ENCODE measurements at regions not wholly inside any gene's neighbourhood (a gene's known extent, or its start where the extent isn't known, plus 50 kb on each side); places are given as distances from the start of the nearest gene placed in this dataset.
"Not testable (repeated sequence)": the region's sequence is repeated elsewhere in the genome, so short reads cannot be mapped to it uniquely, and the experiment has no call there.

DNA sequence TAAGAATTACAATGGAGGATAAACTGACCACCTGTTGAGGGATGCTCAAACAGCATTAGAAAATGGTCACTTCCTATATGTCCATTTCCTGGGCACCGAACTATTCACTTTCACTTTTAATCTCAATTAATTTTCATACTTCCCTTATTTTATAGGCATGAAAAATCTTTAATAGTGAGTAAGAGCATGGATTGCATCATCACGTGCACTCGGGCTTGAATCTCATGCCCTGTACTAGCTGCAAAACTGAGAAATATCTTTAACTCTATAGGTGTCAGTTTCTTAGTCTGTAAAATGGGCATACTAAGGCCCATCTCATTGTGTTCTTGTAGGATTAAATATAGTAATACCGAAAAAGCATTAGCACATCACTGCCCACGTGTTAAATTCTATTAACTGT lies 183.9 kb upstream of the FIGN start:
- no peak for DNase-seq

- DNase-seq: not testable (repeated sequence)
Measured at GRCh38 chr2:163914486-163914885, 178.7 kb upstream of the FIGN start.

- not testable (repeated sequence) for DNase-seq
Measured at GRCh38 chr2:163913532-163913944, 177.7 kb upstream of the FIGN start.

GRCh38 chr2:163909411-163910080 lies 173.7 kb upstream of the FIGN start:
- no peak for DNase-seq

DNA sequence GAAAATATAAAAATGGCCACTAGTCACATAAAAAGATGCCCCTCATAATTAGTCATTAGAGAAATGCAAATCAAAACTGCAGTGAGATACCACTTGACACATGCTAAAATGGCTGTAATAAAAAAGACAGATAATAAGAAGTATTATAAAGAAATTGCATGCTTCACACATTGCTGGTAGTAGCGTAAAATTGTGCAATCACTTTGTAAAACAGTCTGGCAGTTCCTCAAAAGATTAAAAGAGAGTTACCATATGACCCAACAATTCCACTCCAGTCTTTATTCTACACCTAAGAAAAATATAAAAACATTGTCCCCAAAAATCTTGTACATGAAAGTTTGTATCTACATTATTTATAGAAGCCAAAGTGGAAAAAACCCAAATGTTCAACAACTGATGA lies 170.6 kb upstream of the FIGN start:
- no peak for DNase-seq

GRCh38 chr2:163897799-163898198 lies 162.0 kb upstream of the FIGN start:
- DNase-seq: no peak

DNA sequence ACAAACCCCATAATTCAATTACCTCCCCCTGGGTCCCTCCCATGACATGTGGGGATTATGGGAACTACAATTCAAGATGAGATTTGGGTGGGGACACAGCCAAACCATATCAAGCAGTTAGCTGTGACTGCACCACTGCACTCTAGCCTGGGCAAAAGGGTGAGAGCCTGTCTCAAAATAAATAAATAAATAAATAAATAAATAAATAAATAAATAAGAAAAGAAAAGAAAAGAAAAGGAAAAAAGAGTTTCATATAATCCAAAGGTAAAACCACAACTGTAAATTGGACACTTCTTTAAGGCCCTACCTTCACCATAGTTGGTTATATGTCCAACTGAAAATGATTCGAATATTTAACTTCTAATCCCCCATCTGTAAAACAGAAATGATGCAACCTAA lies 157.6 kb upstream of the FIGN start:
- not testable (repeated sequence) for DNase-seq

DNA sequence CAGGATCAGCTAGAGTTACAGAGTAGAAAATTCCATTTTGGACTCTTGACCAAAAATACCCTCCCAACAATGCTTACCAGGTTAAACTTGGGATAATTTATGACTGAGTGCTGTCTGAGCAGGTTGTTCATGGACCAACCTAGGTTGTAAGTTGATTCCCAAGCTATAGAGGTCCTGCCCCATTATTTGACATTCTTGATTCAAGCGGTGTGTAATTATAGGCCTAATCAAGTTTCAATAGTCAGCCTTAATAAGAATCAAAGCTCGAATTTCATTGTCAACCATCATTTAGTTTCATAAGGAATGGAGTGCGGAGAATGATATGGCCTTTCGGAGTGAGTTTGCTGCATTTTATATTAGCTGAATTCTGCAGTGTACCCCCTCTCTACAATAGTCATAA lies 152.8 kb upstream of the FIGN start:
- no peak for DNase-seq

DNA sequence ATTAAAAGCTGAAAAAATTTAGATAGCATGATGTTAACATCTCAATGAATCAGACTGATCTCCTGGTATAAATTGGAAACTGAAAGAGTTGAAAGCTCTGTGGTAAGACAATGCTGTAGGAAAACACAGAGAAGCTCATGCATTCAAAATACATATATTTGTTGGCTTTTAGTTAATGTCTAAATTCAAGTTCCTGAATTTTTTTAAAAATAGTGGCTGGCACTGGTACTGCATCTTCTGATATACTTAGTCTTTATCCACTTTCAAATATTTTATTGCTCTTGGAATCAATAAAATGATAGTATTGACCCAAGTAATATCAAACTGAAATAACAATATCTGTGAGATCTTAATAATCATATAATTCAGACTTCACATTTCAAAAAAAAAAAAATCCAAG lies 151.4 kb upstream of the FIGN start:
- DNase-seq: no peak

DNA sequence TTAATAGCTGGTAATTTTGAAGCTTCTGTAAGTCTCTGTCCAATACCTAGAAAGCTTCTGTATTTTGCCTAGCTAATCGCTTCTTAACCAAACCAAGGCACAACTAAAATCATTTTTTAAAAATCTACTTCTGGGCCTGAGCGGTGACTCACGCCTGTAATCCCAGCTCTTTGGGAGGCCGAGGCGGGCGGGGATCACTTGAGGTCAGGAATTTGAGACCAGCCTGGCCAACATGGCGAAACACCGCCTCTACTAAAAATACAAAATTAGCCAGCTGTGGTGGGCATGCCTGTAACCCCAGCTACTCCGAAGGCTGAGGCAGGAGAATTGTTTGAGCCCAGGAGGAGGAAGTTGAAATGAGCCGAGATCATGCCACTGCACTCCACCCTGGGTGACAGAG lies 148.6 kb upstream of the FIGN start:
- no peak for DNase-seq

- DNase-seq: no peak
Measured at GRCh38 chr2:163878718-163879117, 142.9 kb upstream of the FIGN start.

DNA sequence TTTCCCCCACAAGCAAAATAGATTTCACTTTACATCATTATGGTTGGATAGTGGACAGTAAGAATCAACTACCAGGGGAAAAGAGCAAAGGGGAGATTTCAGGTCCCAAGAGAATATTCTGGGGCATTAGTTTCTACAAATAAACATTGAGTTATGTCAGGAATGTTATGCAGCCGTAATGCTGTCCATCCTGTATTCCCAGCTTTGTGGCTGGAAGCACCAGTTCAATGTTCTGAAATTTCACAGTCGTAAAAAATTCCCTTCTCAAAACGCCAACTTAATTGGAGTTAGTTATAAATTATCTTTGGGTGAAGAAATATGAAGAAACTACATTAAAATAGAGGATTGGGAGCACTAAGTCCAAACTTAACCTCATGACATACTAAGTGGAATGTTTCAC lies 141.5 kb upstream of the FIGN start:
- DNase-seq: no peak

DNA sequence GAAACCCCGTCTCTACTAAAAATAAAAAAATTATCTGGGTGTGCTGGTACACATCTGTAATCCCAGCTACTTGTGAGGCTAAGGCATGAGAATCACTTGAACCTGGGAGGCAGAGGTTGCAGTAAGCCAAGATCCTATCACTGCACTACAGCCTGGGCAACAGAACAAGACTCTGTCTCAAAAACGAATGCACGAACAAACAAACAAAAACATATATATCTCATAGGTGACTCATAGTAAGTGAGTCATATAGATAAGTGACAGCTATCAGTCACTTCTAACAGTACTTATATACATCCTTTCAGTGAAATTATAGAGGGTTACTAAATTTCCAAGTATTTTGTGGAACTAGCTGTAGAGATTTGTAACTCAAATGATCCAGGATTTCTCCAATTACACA lies 127.3 kb upstream of the FIGN start:
- DNase-seq: no peak

DNA sequence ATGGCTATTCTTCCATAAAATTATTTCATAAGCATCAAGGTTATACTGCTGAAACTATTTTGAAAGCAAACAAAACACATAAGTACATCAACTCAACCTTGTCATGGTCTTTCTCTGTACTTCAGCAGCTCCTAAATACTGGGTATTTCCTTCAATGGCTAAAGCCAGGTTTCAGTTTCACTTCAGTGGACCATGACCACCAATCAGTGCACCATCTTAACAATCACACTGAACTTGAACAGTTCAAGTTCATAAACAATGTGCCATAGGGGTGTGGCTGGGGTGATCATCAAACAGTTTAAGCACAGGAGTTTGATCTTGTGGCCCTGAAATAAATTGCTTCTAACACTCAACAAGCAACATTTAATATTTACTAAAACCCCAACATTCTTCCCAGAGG lies 124.1 kb upstream of the FIGN start:
- no peak for DNase-seq

DNA sequence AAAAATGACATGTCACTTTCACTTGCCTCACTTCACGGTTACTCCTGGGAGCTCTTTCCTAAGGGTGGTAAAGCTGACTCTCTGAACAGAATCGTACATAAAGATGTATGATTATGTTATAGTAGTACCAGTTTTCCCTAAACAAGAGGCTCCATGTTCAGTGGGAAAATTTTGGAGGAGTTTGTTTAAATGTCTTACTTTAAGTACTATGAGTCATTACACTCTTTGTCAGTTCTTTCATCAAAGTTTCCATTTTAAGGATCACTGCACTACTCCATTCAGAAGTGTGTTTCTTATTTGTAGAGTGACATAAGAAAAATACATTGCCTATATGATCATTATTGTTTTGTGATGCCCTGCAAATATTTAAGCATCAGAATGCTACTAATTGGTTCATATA lies 121.1 kb upstream of the FIGN start:
- no peak for DNase-seq

GRCh38 chr2:163852616-163853015 lies 116.8 kb upstream of the FIGN start:
- no peak for DNase-seq

- no peak for DNase-seq
Measured at GRCh38 chr2:163849756-163850435, 114.1 kb upstream of the FIGN start.

DNA sequence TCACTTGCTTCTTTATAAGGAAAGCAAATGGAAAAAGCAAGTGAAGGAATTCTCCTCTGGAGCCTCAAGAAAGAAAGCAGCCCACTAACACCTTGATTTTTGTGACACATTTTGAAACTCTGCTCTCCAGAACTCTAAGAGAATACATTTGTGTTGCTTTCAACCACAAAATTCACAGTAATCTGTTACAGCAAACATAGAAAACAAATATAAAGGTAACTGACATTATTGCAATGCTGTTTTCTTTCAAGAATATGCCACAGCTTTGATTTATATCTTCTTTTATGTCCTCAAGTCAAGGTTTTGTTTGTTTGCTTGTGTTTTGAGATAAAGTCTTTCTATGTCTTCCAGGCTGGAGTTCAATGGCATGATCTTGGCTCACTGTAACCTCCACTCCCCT lies 103.1 kb upstream of the FIGN start:
- no peak for DNase-seq

- no peak for DNase-seq
Measured at GRCh38 chr2:163836167-163836566, 100.4 kb upstream of the FIGN start.

DNA sequence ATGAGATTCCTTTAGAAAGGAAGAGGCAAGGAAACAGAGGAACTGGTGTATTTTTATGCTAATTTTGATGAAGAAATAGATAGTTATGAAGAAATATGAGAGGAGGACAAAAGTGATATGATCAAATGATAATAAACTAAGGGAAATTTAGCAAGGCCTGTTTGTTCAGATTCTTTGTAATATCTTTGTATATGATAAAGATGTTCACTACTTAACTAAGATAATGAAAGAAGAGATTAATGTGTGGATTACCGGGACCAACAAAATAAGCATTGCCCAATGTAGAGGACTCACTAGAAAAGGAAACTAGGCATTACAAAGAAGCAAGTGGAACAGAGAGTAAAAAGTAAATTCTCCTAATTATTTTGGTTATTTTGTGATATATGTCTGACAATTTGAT lies 99.0 kb upstream of the FIGN start:
- DNase-seq: no peak

DNA sequence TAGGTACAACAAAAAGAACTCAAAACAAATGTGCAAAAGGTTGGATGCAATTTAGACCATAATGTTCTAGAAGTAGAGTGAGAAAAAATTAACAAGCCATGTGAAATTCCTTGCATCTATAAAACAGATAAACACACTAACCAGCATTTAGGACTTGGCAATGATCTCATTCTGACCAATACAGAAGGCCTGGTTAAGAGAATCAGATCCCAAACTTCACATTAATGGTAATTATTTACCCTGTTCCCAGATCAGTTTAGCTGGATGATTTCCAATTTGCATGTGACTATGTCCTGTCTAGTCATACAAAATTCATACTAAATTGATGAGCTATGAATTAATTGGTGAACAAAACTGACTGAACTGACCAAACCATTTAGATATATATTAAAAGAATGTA lies 98.4 kb upstream of the FIGN start:
- DNase-seq: no peak

GRCh38 chr2:163828771-163829170 lies 93.0 kb upstream of the FIGN start:
- DNase-seq: no peak

DNA sequence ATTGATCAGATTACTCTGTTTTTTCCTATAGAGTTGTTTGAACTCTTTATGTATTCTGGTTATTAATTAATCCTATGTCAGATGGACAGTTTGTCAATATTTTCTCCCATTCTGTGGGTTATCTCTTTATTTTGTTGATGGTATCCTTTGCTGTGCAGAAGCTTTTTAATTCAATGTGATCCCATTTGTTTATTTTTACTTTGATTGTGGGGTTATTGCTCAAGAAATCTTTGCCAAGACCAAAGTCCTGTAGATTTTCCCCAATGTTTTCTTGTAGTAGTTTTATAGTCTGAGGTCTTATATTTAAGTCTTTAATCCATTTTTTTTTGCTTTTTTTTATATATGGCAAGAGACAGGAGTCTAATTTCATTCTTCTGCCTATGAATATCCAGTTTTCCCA lies 86.2 kb upstream of the FIGN start:
- DNase-seq: no peak

- no peak for DNase-seq
Measured at GRCh38 chr2:163812926-163813520, 77.2 kb upstream of the FIGN start.

DNA sequence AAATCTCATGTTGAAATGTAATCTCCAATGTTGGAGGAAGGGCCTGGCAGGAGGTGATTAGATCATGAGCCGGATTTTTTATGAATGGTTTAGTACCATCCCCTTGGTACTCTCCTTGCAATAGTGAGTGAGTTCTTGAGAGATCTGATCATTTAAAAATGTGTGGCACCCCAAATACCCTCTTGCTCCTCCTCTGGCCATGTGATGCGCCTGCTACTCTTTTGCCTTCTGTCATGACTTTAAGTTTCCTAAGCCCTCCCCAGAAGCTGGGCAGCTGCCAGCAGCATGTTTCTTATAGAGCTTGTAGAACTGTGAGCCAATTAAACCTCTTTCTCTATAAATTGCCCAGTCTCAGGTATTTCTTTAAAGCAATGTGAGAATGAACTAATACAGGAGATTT lies 72.6 kb upstream of the FIGN start:
- DNase-seq: no peak

Measured in retina (tissue), 1 donor.